ENCODE measurements at regions not wholly inside any gene's neighbourhood (a gene's known extent, or its start where the extent isn't known, plus 50 kb on each side); places are given as distances from the start of the nearest gene placed in this dataset.

DNA sequence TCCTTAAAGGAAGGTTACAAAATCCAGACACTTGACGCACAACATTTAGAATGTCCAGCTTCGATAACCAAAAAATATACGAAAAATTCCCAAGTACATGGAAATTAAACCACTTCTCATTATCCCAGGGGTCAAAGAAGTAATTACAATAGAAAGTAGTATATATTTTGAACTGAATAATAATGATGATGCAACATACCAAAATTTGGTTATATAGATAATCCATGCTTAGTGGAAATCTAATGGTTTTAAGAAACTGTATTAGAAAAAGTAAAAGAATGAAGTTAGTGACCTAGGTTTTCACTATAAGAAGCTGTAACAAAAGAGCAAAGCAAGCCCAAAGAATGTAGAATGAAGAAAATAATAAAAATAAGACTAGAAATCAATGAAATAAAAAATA, 204.0 kb upstream of the PUM3 start:
- TF ChIP-seq POLR2A (IDR thresholded peaks at IDR 0.05) (no peak), CTCF (IDR thresholded peaks at IDR 0.05) (no peak)
- Histone ChIP-seq H3K36me3 (no peaks in the 10 kb centered on the region), H3K4me1 (no peaks in the 10 kb centered on the region), H3K27me3 (no peaks in the 10 kb centered on the region), H3K27ac (no peak overlapping the region), H3K4me3 (no peak overlapping the region), H3K9me3 (no peaks in the 10 kb centered on the region)
- WGBS (ENCODE audit: insufficient coverage, low coverage, low lambda C conversion rate, missing lambda C conversion rate) = 51% methylated on average over 3 of the region's 3 CpGs
- ATAC-seq = no peak
- no peak for DNase-seq
- intact Hi-C loops (cut with DNase I) = no loop called here

- H3K4me3 ChIP-seq = no peak overlapping the region
- H3K27me3 ChIP-seq = no peaks in the 10 kb centered on the region
- TF ChIP-seq POLR2A (IDR thresholded peaks at IDR 0.05) (no peak), CTCF (IDR thresholded peaks at IDR 0.05) (no peak)
- no peaks in the 10 kb centered on the region for H3K36me3 ChIP-seq
- DNase-seq = no peak
- no peak overlapping the region for H3K27ac ChIP-seq
- no peak for ATAC-seq
- no peaks in the 10 kb centered on the region for H3K9me3 ChIP-seq
- intact Hi-C loops (cut with DNase I) = no loop called here
- H3K4me1 ChIP-seq = no peaks in the 10 kb centered on the region
- WGBS (ENCODE audit: insufficient coverage, low coverage, low lambda C conversion rate, missing lambda C conversion rate) = 47% methylated on average over 1 of the region's 1 CpG
Observed at GRCh38 chr9:3045153-3045552, 201.3 kb upstream of the PUM3 start.

DNA sequence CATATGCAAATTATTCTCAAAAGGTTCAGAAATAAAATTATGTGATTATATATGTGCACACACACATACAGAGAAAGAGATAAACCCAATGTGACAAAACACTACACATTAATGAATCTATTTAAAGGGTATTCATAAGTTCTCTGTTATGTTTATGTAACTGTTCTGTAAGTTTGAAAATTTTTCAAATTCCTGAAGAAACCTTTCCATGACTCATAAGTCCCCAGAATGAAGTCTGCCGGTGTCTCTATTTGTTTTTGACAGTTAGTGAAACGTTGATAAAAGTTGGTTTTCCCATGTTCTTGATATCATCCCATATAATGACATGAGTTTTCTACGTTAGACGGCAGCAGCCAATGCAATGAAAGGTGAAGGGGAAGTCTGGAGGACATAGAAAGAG, 199.5 kb upstream of the PUM3 start:
- no peaks in the 10 kb centered on the region for H3K9me3 ChIP-seq
- intact Hi-C loops (cut with DNase I) = no loop called here
- H3K27ac ChIP-seq = no peak overlapping the region
- H3K4me3 ChIP-seq = no peak overlapping the region
- 56% methylated on average over 4 of the region's 4 CpGs for WGBS (ENCODE audit: insufficient coverage, low coverage, low lambda C conversion rate, missing lambda C conversion rate)
- TF ChIP-seq POLR2A (IDR thresholded peaks at IDR 0.05) (no peak), CTCF (IDR thresholded peaks at IDR 0.05) (no peak)
- H3K27me3 ChIP-seq = no peaks in the 10 kb centered on the region
- H3K4me1 ChIP-seq = no peaks in the 10 kb centered on the region
- DNase-seq (no peak), ATAC-seq (no peak)
- H3K36me3 ChIP-seq = no peaks in the 10 kb centered on the region

- H3K27ac ChIP-seq = no peak overlapping the region
- no peak for ATAC-seq
- H3K36me3 ChIP-seq = no peaks in the 10 kb centered on the region
- no peak for DNase-seq
- H3K4me1 ChIP-seq = no peaks in the 10 kb centered on the region
- H3K27me3 ChIP-seq = no peaks in the 10 kb centered on the region
- no peak overlapping the region for H3K4me3 ChIP-seq
- H3K9me3 ChIP-seq = no peaks in the 10 kb centered on the region
- intact Hi-C loops (cut with DNase I) = no loop called here
- WGBS (ENCODE audit: insufficient coverage, low coverage, low lambda C conversion rate, missing lambda C conversion rate) = 48% methylated on average over 3 of the region's 3 CpGs
- no peak for TF ChIP-seq POLR2A (IDR thresholded peaks at IDR 0.05)
- TF ChIP-seq CTCF (IDR thresholded peaks at IDR 0.05) = no peak
Observed at GRCh38 chr9:3040761-3041160, 196.9 kb upstream of the PUM3 start.

DNA sequence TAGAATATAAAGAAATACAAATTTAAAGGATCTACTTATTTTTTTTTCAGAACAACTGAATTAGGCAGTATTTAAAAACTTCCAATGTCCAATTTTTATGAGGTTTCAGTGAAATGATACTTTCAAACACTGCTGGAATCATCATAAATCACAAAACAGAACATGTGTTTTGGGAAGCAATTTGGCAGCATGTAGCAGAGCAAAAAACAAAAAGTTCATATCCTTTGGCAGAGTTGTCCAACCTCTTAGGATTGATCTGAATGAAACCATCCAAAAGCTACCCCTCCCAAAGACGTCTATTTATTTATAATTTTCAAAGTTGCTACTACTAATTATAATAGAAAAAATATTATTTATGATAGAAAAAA, 192.4 kb upstream of the PUM3 start:
- no peak overlapping the region for H3K27ac ChIP-seq
- DNase-seq (no peak), ATAC-seq (no peak)
- H3K4me3 ChIP-seq = no peak overlapping the region
- TF ChIP-seq POLR2A (IDR thresholded peaks at IDR 0.05) = no peak
- no peak for TF ChIP-seq CTCF (IDR thresholded peaks at IDR 0.05)
- H3K27me3 ChIP-seq = no peaks in the 10 kb centered on the region
- WGBS (ENCODE audit: insufficient coverage, low coverage, low lambda C conversion rate, missing lambda C conversion rate) = 24% methylated on average over 1 of the region's 1 CpG
- H3K36me3 ChIP-seq = no peaks in the 10 kb centered on the region
- no peaks in the 10 kb centered on the region for H3K4me1 ChIP-seq
- intact Hi-C loops (cut with DNase I) = no loop called here
- no peaks in the 10 kb centered on the region for H3K9me3 ChIP-seq

All from right lobe of liver (tissue), 6 donors.